ENCODE measurements at regions not wholly inside any gene's neighbourhood (a gene's known extent, or its start where the extent isn't known, plus 50 kb on each side); places are given as distances from the start of the nearest gene placed in this dataset.
"Not testable (repeated sequence)": the region's sequence is repeated elsewhere in the genome, so short reads cannot be mapped to it uniquely, and the experiment has no call there.

- no peak overlapping the region for H3K4me3 Mint-ChIP-seq (ENCODE audit: unreplicated experiment)
- intact Hi-C loops (cut with micrococcal nuclease), result no loop called here
These were observed 126.4 kb upstream of the AHI1 start for GRCh38 chr6:135623979-135624378.

GRCh38 chr6:135624402-135625295, 127.1 kb upstream of the AHI1 start:
- DNase-seq (ENCODE audit: unreplicated experiment), result no peak
- no peak for TF ChIP-seq CTCF (IDR thresholded peaks at IDR 0.05; ENCODE audit: unreplicated experiment)
- ChIA-PET POLR2A (no interaction called here), CTCF (no interaction called here)
- Mint-ChIP-seq H3K27ac (ENCODE audit: low read depth, unreplicated experiment) (no peak overlapping the region), H3K36me3 (ENCODE audit: insufficient read depth, unreplicated experiment) (no peaks in the 10 kb centered on the region), H3K9me3 (ENCODE audit: unreplicated experiment) (no peaks in the 10 kb centered on the region), H3K4me3 (ENCODE audit: unreplicated experiment) (no peak overlapping the region), H3K27me3 (ENCODE audit: insufficient read depth, unreplicated experiment) (no peaks in the 10 kb centered on the region), H3K4me1 (ENCODE audit: insufficient read depth, unreplicated experiment) (no peaks in the 10 kb centered on the region)
- intact Hi-C loops (cut with micrococcal nuclease), result no loop called here
- no TSS peak for BruUV-seq (replicated peaks)

More at GRCh38 chr6:135623979-135624378, 126.4 kb upstream of the AHI1 start:
- DNase-seq (ENCODE audit: unreplicated experiment), result no peak
- H3K27ac Mint-ChIP-seq (ENCODE audit: low read depth, unreplicated experiment), result no peak overlapping the region
- H3K9me3 Mint-ChIP-seq (ENCODE audit: unreplicated experiment), result no peaks in the 10 kb centered on the region
- ChIA-PET CTCF (interaction anchor here (0.6 kb wide), 1 partner anchor 68 kb away, joined by 4 read pairs; no protein-coding TSS in a partner anchor), POLR2A (no interaction called here)
- H3K36me3 Mint-ChIP-seq (ENCODE audit: insufficient read depth, unreplicated experiment), result no peaks in the 10 kb centered on the region
- BruUV-seq (replicated peaks), result no TSS peak
- TF ChIP-seq CTCF (IDR thresholded peaks at IDR 0.05; ENCODE audit: unreplicated experiment), result no peak
- H3K27me3 Mint-ChIP-seq (ENCODE audit: insufficient read depth, unreplicated experiment), result no peaks in the 10 kb centered on the region
- no peaks in the 10 kb centered on the region for H3K4me1 Mint-ChIP-seq (ENCODE audit: insufficient read depth, unreplicated experiment)

- POLR2A ChIA-PET, result interaction anchor here (1.1 kb wide), 1 partner anchor 57 kb away, joined by 3 read pairs; no protein-coding TSS in a partner anchor
- CTCF ChIA-PET, result not testable (repeated sequence)
These were observed 128.5 kb upstream of the AHI1 start for GRCh38 chr6:135626001-135626400.

GRCh38 chr6:135627092-135627715, 129.7 kb upstream of the AHI1 start:
- no peaks in the 10 kb centered on the region for H3K9me3 Mint-ChIP-seq (ENCODE audit: unreplicated experiment)
- no peaks in the 10 kb centered on the region for H3K4me1 Mint-ChIP-seq (ENCODE audit: insufficient read depth, unreplicated experiment)
- no peaks in the 10 kb centered on the region for H3K36me3 Mint-ChIP-seq (ENCODE audit: insufficient read depth, unreplicated experiment)
- CTCF ChIA-PET, result no interaction called here
- H3K27me3 Mint-ChIP-seq (ENCODE audit: insufficient read depth, unreplicated experiment), result no peaks in the 10 kb centered on the region
- no peak for TF ChIP-seq CTCF (IDR thresholded peaks at IDR 0.05; ENCODE audit: unreplicated experiment)
- POLR2A ChIA-PET, result no interaction called here
- no peak overlapping the region for H3K4me3 Mint-ChIP-seq (ENCODE audit: unreplicated experiment)
- DNase-seq (ENCODE audit: unreplicated experiment), result no peak
- no TSS peak for BruUV-seq (replicated peaks)
- no peak overlapping the region for H3K27ac Mint-ChIP-seq (ENCODE audit: low read depth, unreplicated experiment)
- intact Hi-C loops (cut with micrococcal nuclease), result no loop called here

More at GRCh38 chr6:135626001-135626400, 128.5 kb upstream of the AHI1 start:
- H3K27me3 Mint-ChIP-seq (ENCODE audit: insufficient read depth, unreplicated experiment); DNase-seq (ENCODE audit: unreplicated experiment); intact Hi-C loops (cut with micrococcal nuclease); H3K36me3 Mint-ChIP-seq (ENCODE audit: insufficient read depth, unreplicated experiment); BruUV-seq (replicated peaks); H3K4me3 Mint-ChIP-seq (ENCODE audit: unreplicated experiment); H3K4me1 Mint-ChIP-seq (ENCODE audit: insufficient read depth, unreplicated experiment); H3K9me3 Mint-ChIP-seq (ENCODE audit: unreplicated experiment); H3K27ac Mint-ChIP-seq (ENCODE audit: low read depth, unreplicated experiment): not testable (repeated sequence)
